Activated T-helper 2 cell treated with anti-CD3 and anti-CD28 coated beads, Interferon-gamma antibody, Interleukin-2, Interleukin-4, amounts not matched to agents 10 μg/mL and 5 μg/mL and 100 μg/mL, durations not matched to agents 14 hours and 24 hours and 36 hours (primary cell): ENCODE measurements at regions not wholly inside any gene's neighbourhood (a gene's known extent, or its start where the extent isn't known, plus 50 kb on each side); places are given as distances from the start of the nearest gene placed in this dataset.

Source experiments
- DNase-seq: peaks from one replicate; pipeline ENCODE4 v3.0.0; 2021; ENCODE audit warnings: low spot score
- H3K27ac Mint-ChIP-seq: one replicate; pipeline ENCODE4 v1.8.0; 2021; ENCODE audit warnings: mixed read lengths
- H3K27me3 Mint-ChIP-seq: one replicate; pipeline ENCODE4 v1.8.0; 2021; ENCODE audit warnings: low read depth, mixed read lengths
- H3K36me3 Mint-ChIP-seq: one replicate; pipeline ENCODE4 v1.8.0; 2021; ENCODE audit warnings: low read depth, mixed read lengths
- H3K4me1 Mint-ChIP-seq: one replicate; pipeline ENCODE4 v1.8.0; 2021; ENCODE audit warnings: low read depth, mixed read lengths
- H3K4me3 Mint-ChIP-seq: one replicate; pipeline ENCODE4 v1.8.0; 2021; ENCODE audit warnings: low read depth, mild to moderate bottlenecking, moderate library complexity, mixed read lengths
- H3K9me3 Mint-ChIP-seq: one replicate; pipeline ENCODE4 v1.8.0; 2021; ENCODE audit warnings: mixed read lengths
- intact Hi-C: fragments of 100-400 bp; cut with micrococcal nuclease; formaldehyde crosslinking; loops from one replicate; pipeline ENCODE4 v1.15.1; 2023

DNA sequence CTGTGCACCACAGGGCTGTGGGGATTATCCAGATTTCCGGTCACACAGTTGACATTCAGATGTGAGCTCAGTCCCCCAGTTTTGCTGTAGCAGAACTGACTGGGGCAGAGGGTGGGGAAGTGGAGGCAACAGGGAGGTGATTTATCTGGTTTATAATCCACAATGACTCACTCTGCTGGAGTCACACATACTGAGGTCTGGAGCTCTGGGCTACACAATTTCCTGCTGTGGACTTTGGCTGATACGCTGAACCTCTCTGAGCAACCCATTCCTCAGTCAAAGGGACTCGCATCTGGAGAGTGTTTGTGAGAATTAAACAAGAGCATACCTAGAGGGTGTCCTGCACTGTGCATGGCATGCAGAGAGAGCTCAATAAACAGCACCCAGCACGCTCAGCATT, 64.8 kb upstream of the PLPP4 start:
- intact Hi-C loops, result no loop called here
- no peak for DNase-seq
- Mint-ChIP-seq H3K27ac (no peak overlapping the region), H3K4me3 (no peak overlapping the region), H3K36me3 (no peaks in the 10 kb centered on the region), H3K4me1 (no peaks in the 10 kb centered on the region), H3K9me3 (no peaks in the 10 kb centered on the region), H3K27me3 (no peaks in the 10 kb centered on the region)

DNA sequence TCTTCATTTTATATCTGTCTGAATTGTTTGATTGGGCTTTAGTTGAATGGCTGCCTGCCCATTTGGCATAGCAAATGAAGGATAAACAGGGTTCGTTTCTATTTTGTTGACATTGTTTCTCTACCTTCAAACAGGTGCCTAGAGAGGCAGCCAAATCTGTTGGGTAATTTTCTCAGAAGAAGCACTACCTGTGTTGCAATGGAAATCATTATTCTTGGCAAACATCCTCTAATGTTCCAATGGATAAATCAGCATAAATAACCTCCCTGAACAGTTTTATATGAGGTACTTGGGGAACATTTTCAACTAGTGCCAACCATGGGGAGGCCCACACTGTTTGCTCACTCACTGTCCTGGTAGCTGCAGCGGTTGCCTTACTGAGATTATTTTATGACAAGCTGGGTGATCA, 64.4 kb upstream of the PLPP4 start:
- intact Hi-C loops, result no loop called here
- H3K4me3 Mint-ChIP-seq, result no peak overlapping the region
- no peaks in the 10 kb centered on the region for H3K27me3 Mint-ChIP-seq
- H3K27ac Mint-ChIP-seq, result no peak overlapping the region
- no peaks in the 10 kb centered on the region for H3K36me3 Mint-ChIP-seq
- H3K4me1 Mint-ChIP-seq, result no peaks in the 10 kb centered on the region
- no peaks in the 10 kb centered on the region for H3K9me3 Mint-ChIP-seq
- DNase-seq, result no peak

DNA sequence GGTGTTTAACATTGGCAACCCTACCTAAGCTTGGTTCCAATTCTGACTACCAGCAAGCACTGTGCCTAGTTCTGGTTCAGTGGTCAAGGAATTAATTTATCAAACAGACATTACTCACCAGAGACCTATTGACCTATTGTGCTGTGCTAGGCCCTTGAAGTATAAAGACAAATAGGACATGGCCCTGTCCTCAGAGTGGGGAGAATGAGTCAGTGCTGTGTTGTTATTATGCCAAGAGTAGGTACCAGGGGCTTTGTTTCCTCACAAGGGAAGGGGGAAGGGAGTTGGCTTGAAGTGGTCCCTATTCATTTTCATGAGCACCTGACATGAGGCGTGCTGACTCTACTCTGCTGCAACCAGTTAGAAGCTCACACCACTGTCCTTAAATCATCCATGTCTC, 62.6 kb upstream of the PLPP4 start:
- Mint-ChIP-seq H3K4me3 (no peak overlapping the region), H3K27ac (no peak overlapping the region), H3K9me3 (no peaks in the 10 kb centered on the region), H3K27me3 (no peaks in the 10 kb centered on the region), H3K36me3 (no peaks in the 10 kb centered on the region), H3K4me1 (no peaks in the 10 kb centered on the region)
- intact Hi-C loops, result no loop called here
- no peak for DNase-seq

DNA sequence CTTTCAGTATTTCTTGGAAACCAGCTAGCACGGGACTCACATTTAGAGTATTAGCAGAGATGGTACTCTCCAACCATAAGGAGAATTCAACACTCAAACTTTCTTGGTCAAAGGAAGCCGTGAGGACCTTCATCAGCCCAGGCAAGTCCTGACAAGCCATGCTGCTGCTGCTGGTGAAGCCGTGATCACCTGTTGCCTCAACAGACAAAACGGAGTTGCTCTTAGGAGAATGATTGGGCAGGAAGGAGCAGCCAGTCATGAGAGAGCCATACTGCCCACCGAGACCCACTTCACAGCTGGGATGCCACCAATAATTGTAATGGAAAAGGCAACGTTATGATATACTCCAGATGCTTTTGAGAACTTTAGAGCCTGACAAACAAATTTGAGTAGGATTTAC, 60.8 kb upstream of the PLPP4 start:
- no peak overlapping the region for H3K4me3 Mint-ChIP-seq
- no peaks in the 10 kb centered on the region for H3K4me1 Mint-ChIP-seq
- H3K27me3 Mint-ChIP-seq, result no peaks in the 10 kb centered on the region
- H3K9me3 Mint-ChIP-seq, result no peaks in the 10 kb centered on the region
- H3K36me3 Mint-ChIP-seq, result no peaks in the 10 kb centered on the region
- DNase-seq, result no peak
- no peak overlapping the region for H3K27ac Mint-ChIP-seq
- intact Hi-C loops, result no loop called here

DNA sequence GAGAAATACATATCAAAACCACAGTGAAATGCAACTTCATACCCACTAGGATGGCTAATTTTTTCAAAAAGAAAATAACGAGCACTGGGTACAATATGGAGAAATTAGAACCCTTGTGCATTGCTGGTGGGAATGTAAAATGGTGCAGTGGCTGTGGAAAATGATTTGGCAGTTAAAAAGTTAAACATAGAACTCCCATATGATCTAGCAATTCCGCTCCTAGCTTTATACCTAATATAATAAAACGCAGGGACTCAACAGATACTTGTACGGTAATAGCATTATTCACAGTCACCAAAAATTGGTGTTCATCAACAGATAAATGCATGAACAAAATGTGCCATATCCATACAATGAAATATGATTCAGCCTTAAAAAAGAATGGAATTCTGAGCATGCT, 58.8 kb upstream of the PLPP4 start:
- H3K36me3 Mint-ChIP-seq, result no peaks in the 10 kb centered on the region
- intact Hi-C loops, result no loop called here

DNA sequence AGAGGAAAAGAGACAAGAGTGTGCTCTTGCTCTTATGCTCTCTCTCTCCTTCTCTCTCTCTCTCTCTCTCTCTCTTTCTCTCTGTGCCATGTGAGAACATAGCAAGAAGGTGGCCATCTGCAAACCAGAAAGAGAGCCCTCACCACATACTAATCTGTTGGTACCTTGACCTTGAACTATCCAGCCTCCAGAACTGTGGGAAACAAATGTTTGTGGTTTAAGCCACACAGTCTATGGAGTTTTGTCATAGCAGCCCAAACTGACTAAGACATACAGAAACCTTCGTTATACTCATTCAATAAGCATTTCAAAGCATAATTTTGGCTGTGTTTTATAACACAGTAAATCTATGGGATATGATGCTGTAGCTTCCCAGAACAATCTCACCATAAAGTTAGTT, 56.4 kb upstream of the PLPP4 start:
- no peaks in the 10 kb centered on the region for H3K9me3 Mint-ChIP-seq

More for the DNA sequence above, 58.8 kb upstream of the PLPP4 start:
- H3K27me3 Mint-ChIP-seq, result no peaks in the 10 kb centered on the region
- no peak for DNase-seq
- H3K27ac Mint-ChIP-seq, result no peak overlapping the region
- H3K4me1 Mint-ChIP-seq, result no peaks in the 10 kb centered on the region
- H3K9me3 Mint-ChIP-seq, result no peaks in the 10 kb centered on the region
- H3K4me3 Mint-ChIP-seq, result no peak overlapping the region

DNA sequence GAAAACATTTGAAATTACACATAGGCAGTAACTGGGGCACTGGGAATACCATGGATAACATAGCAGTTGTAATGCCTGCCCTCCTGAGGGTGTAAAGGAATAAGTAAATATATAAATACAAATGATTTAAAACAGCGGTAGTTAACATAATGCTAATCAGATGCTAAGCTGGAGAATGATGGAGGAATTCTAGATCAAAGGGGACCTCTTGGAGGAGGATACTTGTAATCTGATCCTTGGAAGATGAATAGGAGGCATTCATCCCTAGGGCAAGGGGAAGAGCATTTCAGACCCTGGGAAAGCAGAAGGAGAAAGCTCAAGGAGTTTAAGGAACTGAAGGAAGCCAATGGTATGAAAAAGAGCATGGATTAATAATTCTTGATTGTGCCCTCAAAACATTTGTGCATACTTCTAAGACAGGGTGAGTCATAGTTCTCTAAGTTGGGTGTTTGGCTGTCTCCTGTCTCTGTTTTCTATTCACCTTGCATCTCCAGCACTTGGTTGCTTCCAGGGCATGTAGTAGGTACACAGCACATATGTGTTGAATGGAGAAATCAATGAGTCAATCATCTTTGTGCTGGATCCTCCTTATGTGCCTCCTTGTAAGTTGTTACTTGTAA, 54.8 kb upstream of the PLPP4 start:
- no peaks in the 10 kb centered on the region for H3K4me1 Mint-ChIP-seq
- H3K27me3 Mint-ChIP-seq, result no peaks in the 10 kb centered on the region
- H3K27ac Mint-ChIP-seq, result no peak overlapping the region
- H3K4me3 Mint-ChIP-seq, result no peak overlapping the region
- H3K36me3 Mint-ChIP-seq, result no peaks in the 10 kb centered on the region
- no peaks in the 10 kb centered on the region for H3K9me3 Mint-ChIP-seq
- intact Hi-C loops, result no loop called here
- DNase-seq, result no peak

More for the DNA sequence above, 56.4 kb upstream of the PLPP4 start:
- DNase-seq, result no peak
- no peaks in the 10 kb centered on the region for H3K27me3 Mint-ChIP-seq
- intact Hi-C loops, result no loop called here
- no peaks in the 10 kb centered on the region for H3K36me3 Mint-ChIP-seq
- no peak overlapping the region for H3K4me3 Mint-ChIP-seq
- H3K27ac Mint-ChIP-seq, result no peak overlapping the region
- no peaks in the 10 kb centered on the region for H3K4me1 Mint-ChIP-seq

DNA sequence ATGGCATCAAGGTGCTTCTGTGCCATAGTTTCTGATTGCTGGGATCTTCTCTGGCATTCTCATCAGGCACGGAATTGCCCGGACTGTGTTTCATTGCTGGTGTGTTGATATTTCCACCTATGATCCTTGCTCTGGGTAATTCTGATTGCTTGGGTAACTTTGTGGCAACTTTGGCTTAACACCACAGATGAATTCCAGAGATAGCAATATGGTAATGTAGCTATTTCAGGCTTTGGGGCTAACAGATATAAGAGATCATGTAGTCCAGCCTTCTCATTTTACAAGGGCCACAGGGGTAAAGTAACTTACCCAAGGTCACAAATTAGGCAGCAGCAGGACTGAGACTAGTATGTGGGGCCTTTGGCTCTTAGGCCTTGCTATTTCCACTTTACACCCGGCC, 53.9 kb upstream of the PLPP4 start:
- no peak overlapping the region for H3K27ac Mint-ChIP-seq
- no peaks in the 10 kb centered on the region for H3K9me3 Mint-ChIP-seq
- DNase-seq, result no peak
- no peaks in the 10 kb centered on the region for H3K27me3 Mint-ChIP-seq
- H3K4me1 Mint-ChIP-seq, result no peaks in the 10 kb centered on the region
- no peaks in the 10 kb centered on the region for H3K36me3 Mint-ChIP-seq
- H3K4me3 Mint-ChIP-seq, result no peak overlapping the region
- intact Hi-C loops, result no loop called here

DNA sequence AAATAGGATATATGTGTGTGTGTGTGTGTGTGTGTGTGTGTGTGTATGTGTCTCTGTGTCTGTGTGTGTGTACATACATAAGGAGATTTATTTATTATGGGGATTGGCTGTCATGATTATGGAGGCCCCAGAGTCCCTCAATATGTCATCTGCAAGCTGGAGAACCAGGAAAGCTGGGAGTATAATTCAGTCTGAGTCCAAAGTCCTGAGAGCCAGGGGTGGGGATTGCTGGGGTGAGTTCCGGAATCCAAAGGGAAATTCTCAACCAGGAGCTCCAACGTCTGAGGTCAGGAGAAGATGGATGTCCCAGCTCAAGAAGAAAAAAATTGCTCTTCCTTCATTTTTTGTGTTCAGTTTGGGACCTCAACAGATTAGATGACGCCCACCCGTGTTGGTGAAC, 50.7 kb upstream of the PLPP4 start:
- intact Hi-C loops, result no loop called here
- no peaks in the 10 kb centered on the region for H3K36me3 Mint-ChIP-seq

More for the DNA sequence above, 50.7 kb upstream of the PLPP4 start:
- Mint-ChIP-seq H3K27ac (no peak overlapping the region), H3K4me1 (no peaks in the 10 kb centered on the region), H3K4me3 (no peak overlapping the region), H3K27me3 (no peaks in the 10 kb centered on the region), H3K9me3 (no peaks in the 10 kb centered on the region)
- no peak for DNase-seq
